IMR-90 (cell line): ENCODE measurements at regions not wholly inside any gene's neighbourhood (a gene's known extent, or its start where the extent isn't known, plus 50 kb on each side); places are given as distances from the start of the nearest gene placed in this dataset.

Source experiments
- ATAC-seq: fragments of 200-7000 bp; cut with Tn5 transposase; 2 replicates; pipeline ENCODE4 v1.9.1; 2020; ENCODE audit warnings: low read depth, mild to moderate bottlenecking, moderate library complexity
- BruUV-seq: library from RNA; stranded (reverse); fragments of 400-500 nt; replicated peaks from 2 replicates; lab custom pipeline; 2021; lab: Mats Ljungman, UMichigan
- CTCF ChIA-PET: fragments of 300-600 bp; formaldehyde crosslinking; extraction: SDS; loops from one replicate; lab custom pipeline; 2021; ENCODE audit warnings: antibody characterized with exemption; lab: Yijun Ruan, JAX
- POLR2A ChIA-PET: fragments of 300-600 bp; sonication (Branson Sonifier 250); formaldehyde crosslinking; loops from one replicate; lab custom pipeline; 2022; ENCODE audit warnings: antibody characterized with exemption; ENCODE audit not compliant: unreplicated experiment; lab: Charles Lee
- DNase-seq: peaks from one replicate; pipeline ENCODE4 v3.0.0; 2013
- H2AFZ ChIP-seq: replicated peaks from 2 replicates; pipeline ENCODE3; 2013; ENCODE audit warnings: low read length, mild to moderate bottlenecking; ENCODE audit not compliant: poor library complexity
- H2AK5ac ChIP-seq: 2 replicates; pipeline ENCODE4 v1.6.1; 2013; ENCODE audit warnings: low read depth, low read length, inconsistent platforms
- H2AK9ac ChIP-seq: replicated peaks from 2 replicates; pipeline ENCODE3; 2013; ENCODE audit warnings: mild to moderate bottlenecking, low read depth, low read length, moderate library complexity; ENCODE audit not compliant: poor library complexity
- H2BK120ac ChIP-seq: 2 replicates; pipeline ENCODE4 v1.6.1; 2013; ENCODE audit warnings: low read depth, low read length, inconsistent platforms
- H2BK15ac ChIP-seq: 3 replicates; pipeline ENCODE4 v1.6.1; 2013; ENCODE audit warnings: low read depth, low read length, inconsistent platforms
- H2BK20ac ChIP-seq: 2 replicates; pipeline ENCODE4 v1.6.1; 2013; ENCODE audit warnings: low read depth, mild to moderate bottlenecking, inconsistent platforms, low read length, moderate library complexity
- H2BK5ac ChIP-seq: 2 replicates; pipeline ENCODE4 v1.6.1; 2013; ENCODE audit warnings: mild to moderate bottlenecking, low read depth, low read length, inconsistent platforms; ENCODE audit not compliant: poor library complexity, severe bottlenecking
- H3K14ac ChIP-seq: replicated peaks from 2 replicates; pipeline ENCODE4 v1.6.1; 2013; ENCODE audit warnings: low read depth, low read length, inconsistent platforms
- H3K18ac ChIP-seq: 2 replicates; pipeline ENCODE4 v1.6.1; 2013; ENCODE audit warnings: low read depth, low read length, control low read depth
- H3K23ac ChIP-seq: 2 replicates; pipeline ENCODE4 v1.6.1; 2013; ENCODE audit warnings: low read depth, low read length, inconsistent platforms
- H3K27ac ChIP-seq: 2 replicates; pipeline ENCODE4 v1.5.1; 2013; ENCODE audit warnings: mild to moderate bottlenecking, control low read depth, low read length; ENCODE audit not compliant: insufficient read depth
- H3K27me3 ChIP-seq: 2 replicates; pipeline ENCODE4 v1.6.1; 2013; ENCODE audit warnings: low read length; ENCODE audit not compliant: control insufficient read depth, insufficient read depth
- H3K36me3 ChIP-seq: 2 replicates; pipeline ENCODE4 v1.6.1; 2013; ENCODE audit warnings: low read length, mixed read lengths; ENCODE audit not compliant: control insufficient read depth, insufficient read depth
- H3K4ac ChIP-seq: 2 replicates; pipeline ENCODE4 v1.6.1; 2013; ENCODE audit warnings: low read depth, low read length, inconsistent platforms
- H3K4me1 ChIP-seq: 2 replicates; pipeline ENCODE4 v1.6.1; 2013; ENCODE audit warnings: low read length, mixed read lengths; ENCODE audit not compliant: control insufficient read depth, insufficient read depth
- H3K4me2 ChIP-seq: 2 replicates; pipeline ENCODE4 v1.6.1; 2013; ENCODE audit warnings: low read depth, mild to moderate bottlenecking, control low read depth, low read length, moderate library complexity
- H3K4me3 ChIP-seq: 2 replicates; pipeline ENCODE4 v1.5.1; 2013; ENCODE audit warnings: low read depth, mild to moderate bottlenecking, control low read depth, low read length, moderate library complexity; ENCODE audit not compliant: insufficient read depth
- H3K56ac ChIP-seq: 2 replicates; pipeline ENCODE4 v1.6.1; 2013; ENCODE audit warnings: low read length, inconsistent platforms; ENCODE audit not compliant: insufficient read depth; ENCODE audit errors: extremely low read depth
- H3K79me1 ChIP-seq, 2 experiments: 2 replicates each; pipeline ENCODE4 v1.6.1; 2013; ENCODE audit warnings: low read length in 2 of 2, inconsistent platforms in 1 of 2, low read depth in 1 of 2
- H3K9ac ChIP-seq: 2 replicates; pipeline ENCODE4 v1.6.1; 2013; ENCODE audit warnings: low read depth, low read length, control low read depth
- H3K9me1 ChIP-seq: 2 replicates; pipeline ENCODE4 v1.6.1; 2013; ENCODE audit warnings: low read length, inconsistent platforms; ENCODE audit not compliant: insufficient read depth
- H3K9me3 ChIP-seq: 2 replicates; pipeline ENCODE4 v1.6.1; 2013; ENCODE audit warnings: low read length; ENCODE audit not compliant: control insufficient read depth, insufficient read depth
- H4K20me1 ChIP-seq: 2 replicates; pipeline ENCODE4 v1.6.1; 2013; ENCODE audit warnings: low read length, inconsistent platforms; ENCODE audit not compliant: insufficient read depth
- H4K5ac ChIP-seq: 2 replicates; pipeline ENCODE4 v1.6.1; 2013; ENCODE audit warnings: mild to moderate bottlenecking, low read depth, low read length, control low read depth
- H4K8ac ChIP-seq, 2 experiments: 2 replicates each; pipeline ENCODE4 v1.6.1; 2013; ENCODE audit warnings: low read depth in 2 of 2, low read length in 2 of 2, control low read depth in 1 of 2, inconsistent platforms in 1 of 2
- H4K91ac ChIP-seq: 2 replicates; pipeline ENCODE4 v1.6.1; 2013; ENCODE audit warnings: low read depth, low read length, inconsistent platforms; ENCODE audit not compliant: insufficient read depth
- BHLHE40 ChIP-seq: fragments of 150-350 bp; IDR thresholded peaks from 2 replicates; pipeline ENCODE4 v1.6.1; 2016; ENCODE audit warnings: mild to moderate bottlenecking, low read depth, low read length
- CEBPB ChIP-seq: IDR thresholded peaks from 2 replicates; pipeline ENCODE4 v1.6.1; 2012; ENCODE audit warnings: low read depth, low read length, improper control_type of control experiment
- CHD1 ChIP-seq: IDR thresholded peaks from 2 replicates; pipeline ENCODE4 v1.6.1; 2012; ENCODE audit warnings: low read depth, low read length, improper control_type of control experiment
- CTCF ChIP-seq: conservative IDR thresholded peaks from 2 replicates; pipeline ENCODE4 v1.5.1; 2012; ENCODE audit warnings: mild to moderate bottlenecking, low read depth, low read length, improper control_type of control experiment
- ELK1 ChIP-seq: fragments of 150-350 bp; IDR thresholded peaks from 2 replicates; pipeline ENCODE4 v1.6.1; 2016; ENCODE audit warnings: low read depth, mild to moderate bottlenecking, low read length, moderate library complexity, borderline replicate concordance
- FOS ChIP-seq: fragments of 150-350 bp; IDR thresholded peaks from 2 replicates; pipeline ENCODE4 v1.6.1; 2016; ENCODE audit warnings: low read depth, low read length
- MAFK ChIP-seq: IDR thresholded peaks from 2 replicates; pipeline ENCODE4 v1.6.1; 2012; ENCODE audit warnings: low read depth, low read length, improper control_type of control experiment
- MAZ ChIP-seq: IDR thresholded peaks from 2 replicates; pipeline ENCODE4 v1.6.1; 2012; ENCODE audit warnings: low read depth, mild to moderate bottlenecking, low read length, improper control_type of control experiment, moderate library complexity, borderline replicate concordance
- MXI1 ChIP-seq: IDR thresholded peaks from 2 replicates; pipeline ENCODE4 v1.6.1; 2012; ENCODE audit warnings: low read depth, mild to moderate bottlenecking, low read length, moderate library complexity, borderline replicate concordance
- NFE2L2 ChIP-seq: fragments of 150-350 bp; IDR thresholded peaks from 2 replicates; pipeline ENCODE4 v1.6.1; 2016; ENCODE audit warnings: low read depth, mild to moderate bottlenecking, low read length
- POLR2A ChIP-seq: IDR thresholded peaks from 2 replicates; pipeline ENCODE4 v1.6.1; 2012; ENCODE audit warnings: mild to moderate bottlenecking, low read depth, low read length
- RAD21 ChIP-seq: IDR thresholded peaks from 2 replicates; pipeline ENCODE4 v1.6.1; 2012; ENCODE audit warnings: low read length, improper control_type of control experiment
- RCOR1 ChIP-seq: IDR thresholded peaks from 2 replicates; pipeline ENCODE4 v1.6.1; 2012; ENCODE audit warnings: mild to moderate bottlenecking, low read length, improper control_type of control experiment; ENCODE audit not compliant: insufficient replicate concordance
- RFX5 ChIP-seq: IDR thresholded peaks from 2 replicates; pipeline ENCODE4 v1.8.0; 2012; ENCODE audit warnings: low read depth, mild to moderate bottlenecking, low read length, moderate library complexity
- SMC3 ChIP-seq: fragments of 150-350 bp; IDR thresholded peaks from 2 replicates; pipeline ENCODE4 v1.6.1; 2016; ENCODE audit warnings: low read depth, mild to moderate bottlenecking, antibody characterized with exemption, low read length, moderate library complexity
- USF2 ChIP-seq: fragments of 150-350 bp; IDR thresholded peaks from 2 replicates; pipeline ENCODE4 v1.6.1; 2017; ENCODE audit warnings: mild to moderate bottlenecking, antibody characterized with exemption, low read length, low read depth
- WGBS, 2 experiments: methylation state at CpG; one replicate each; pipeline versions ENCODE4 v1.1.5 to v1.1.7; 2013; ENCODE audit warnings: missing lambda C conversion rate in 2 of 2; ENCODE audit not compliant: insufficient read length in 1 of 2; ENCODE audit errors: extremely low coverage in 2 of 2; 5-methylcytosine and 5-hydroxymethylcytosine counted together
- dilution Hi-C: fragments of 300-500 bp; cut with HindIII; formaldehyde crosslinking; loops from one replicate; pipeline ENCODE4 v1.14.3; 2018; ENCODE audit warnings: low sequenced_read_pairs; ENCODE audit not compliant: unreplicated experiment
- in situ Hi-C: fragments of 300-500 bp; cut with MboI; formaldehyde crosslinking; loops from 3 replicates; pipeline ENCODE4 v1.14.3; 2019; ENCODE audit warnings: low sequenced_read_pairs, inconsistent platforms, mixed read lengths
- intact Hi-C: fragments of 100-400 bp; cut with micrococcal nuclease; formaldehyde crosslinking; loops from 2 replicates; pipeline ENCODE4 v1.10.0; 2022

- Histone ChIP-seq H2AK5ac (no peak overlapping the region), H3K36me3 (no peaks in the 10 kb centered on the region), H3K27me3 (no peaks in the 10 kb centered on the region), H3K4me3 (no peak overlapping the region), H3K79me1 (no peaks in the 10 kb centered on the region), H3K9me3 (0 out of 2 replicates have a peak, but pooled peaks cover 4% of the 10 kb centered on the region), H2AFZ (no peak overlapping the region), H4K91ac (no peak overlapping the region), H3K9me1 (no peaks in the 10 kb centered on the region), H3K18ac (no peak overlapping the region), H2AK9ac (no peak overlapping the region), H4K8ac (no peak overlapping the region), H3K56ac (no peak overlapping the region), H3K4me2 (no peak overlapping the region), H3K9ac (no peak overlapping the region), H3K4me1 (no peaks in the 10 kb centered on the region), H3K4ac (no peak overlapping the region), H3K14ac (no peak overlapping the region), H2BK120ac (no peak overlapping the region), H3K23ac (no peak overlapping the region), H2BK15ac (no peak overlapping the region), H2BK20ac (no peak overlapping the region), H3K27ac (no peak overlapping the region), H4K5ac (no peak overlapping the region), H2BK5ac (no peak overlapping the region), H4K20me1 (no peaks in the 10 kb centered on the region)
- BruUV-seq, result no TSS peak
- CTCF ChIA-PET, result interaction anchor here (0.6 kb wide), 1 partner anchor 959 kb away, joined by 3 read pairs; no protein-coding TSS in a partner anchor
- ATAC-seq (no peak), DNase-seq (no peak)
- dilution Hi-C loops (no loop called here), in situ Hi-C loops (no loop called here), intact Hi-C loops (no loop called here)
- TF ChIP-seq MAFK, result no peak
- TF ChIP-seq RFX5, result no peak
- TF ChIP-seq MAZ, result no peak
- no peak for TF ChIP-seq POLR2A
- no peak for TF ChIP-seq SMC3
- TF ChIP-seq USF2, result no peak
- TF ChIP-seq BHLHE40, result no peak
- TF ChIP-seq CHD1, result no peak
- no peak for TF ChIP-seq MXI1
- no peak for TF ChIP-seq NFE2L2
- no peak for TF ChIP-seq CEBPB
- no peak for TF ChIP-seq RAD21
- no peak for TF ChIP-seq RCOR1
- no peak for TF ChIP-seq FOS
- no peak for TF ChIP-seq CTCF
- TF ChIP-seq ELK1, result no peak
- WGBS, 2 experiments, result no CpG with 5 or more reads among the region's 1 CpG
- POLR2A ChIA-PET, result no interaction called here
These were observed 183.6 kb upstream of the MAP2 start for GRCh38 chr2:209240204-209240603.
